Adrenal gland (tissue), 5 donors: ENCODE measurements at regions not wholly inside any gene's neighbourhood (a gene's known extent, or its start where the extent isn't known, plus 50 kb on each side); places are given as distances from the start of the nearest gene placed in this dataset.

Experiments used
- CTCF ChIP-seq, 6 experiments: fragments of 450-650 bp in 4 of 6; fragments of 200-600 bp in 2 of 6; sonication (generic) in 1 of 6; IDR thresholded peaks; 1 replicate in 5 of 6; 2 replicates in 1 of 6; pipeline versions ENCODE4 v1.5.1 to v1.8.0; 2016 to 2021; ENCODE audit warnings: antibody characterized with exemption in 6 of 6, mild to moderate bottlenecking in 2 of 6, moderate library complexity in 1 of 6
- POLR2A ChIP-seq, 2 donors: fragments of 450-650 bp; IDR thresholded peaks; one replicate each; pipeline ENCODE4 v1.6.1; 2017; ENCODE audit warnings: antibody characterized with exemption in 2 of 2, mild to moderate bottlenecking in 2 of 2, moderate library complexity in 1 of 2
- donor health status: DM: no; HTN: no; CAD: no.

DNA sequence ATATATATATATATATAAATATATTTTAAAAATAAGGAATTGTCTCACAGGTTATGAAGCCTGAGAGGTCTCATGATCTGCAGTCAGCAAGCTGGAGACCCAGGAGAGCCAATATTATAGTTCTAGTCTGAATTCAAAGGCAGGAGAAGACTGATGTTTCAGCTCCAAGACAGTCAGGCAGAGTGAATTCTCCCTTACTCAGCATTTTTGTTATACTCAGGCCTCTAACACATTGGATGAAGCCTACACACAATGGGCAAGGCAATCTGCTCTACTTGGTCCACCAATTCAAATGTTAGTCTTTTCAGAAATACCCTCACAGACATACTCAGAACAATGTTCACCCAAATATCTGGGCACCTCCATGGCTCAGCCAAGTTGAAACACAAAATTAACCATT lies 157.2 kb downstream of the GOLIM4 start:
- TF ChIP-seq POLR2A (IDR thresholded peaks at IDR 0.05) (no peak), CTCF (IDR thresholded peaks at IDR 0.05) (no peak)
